ENCODE measurements at regions not wholly inside any gene's neighbourhood (a gene's known extent, or its start where the extent isn't known, plus 50 kb on each side); places are given as distances from the start of the nearest gene placed in this dataset.
A peak's percentile ranks its signal among the peaks of the same experiment; 100 is the strongest.

DNA sequence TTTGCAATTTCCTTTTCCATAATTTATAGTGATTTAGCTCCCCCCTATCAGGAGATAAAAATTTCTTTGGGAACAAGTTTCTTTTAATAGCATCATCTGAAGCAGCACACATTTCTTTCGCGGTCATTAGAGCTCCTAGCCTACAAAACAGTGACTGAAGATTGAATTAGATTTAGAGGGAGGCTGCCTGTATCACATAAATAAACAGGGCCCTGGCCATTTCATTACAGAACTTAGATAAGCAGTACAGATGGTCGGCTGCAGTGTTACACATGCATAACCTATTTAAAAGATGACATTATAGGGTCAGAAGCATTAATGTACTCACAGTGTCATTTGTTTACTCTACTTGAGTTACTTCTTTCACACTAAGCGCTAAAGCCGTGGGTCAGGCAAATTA, 81.4 kb upstream of the SLC25A26 start:
- peak; percentile 38; the same call in 1 of the 3 replicates for ATAC-seq
- no peak for TF ChIP-seq ZNF8 (CRISPR knock-in tag; IDR thresholded peaks at IDR 0.05)
- TF ChIP-seq, protein P1, sequence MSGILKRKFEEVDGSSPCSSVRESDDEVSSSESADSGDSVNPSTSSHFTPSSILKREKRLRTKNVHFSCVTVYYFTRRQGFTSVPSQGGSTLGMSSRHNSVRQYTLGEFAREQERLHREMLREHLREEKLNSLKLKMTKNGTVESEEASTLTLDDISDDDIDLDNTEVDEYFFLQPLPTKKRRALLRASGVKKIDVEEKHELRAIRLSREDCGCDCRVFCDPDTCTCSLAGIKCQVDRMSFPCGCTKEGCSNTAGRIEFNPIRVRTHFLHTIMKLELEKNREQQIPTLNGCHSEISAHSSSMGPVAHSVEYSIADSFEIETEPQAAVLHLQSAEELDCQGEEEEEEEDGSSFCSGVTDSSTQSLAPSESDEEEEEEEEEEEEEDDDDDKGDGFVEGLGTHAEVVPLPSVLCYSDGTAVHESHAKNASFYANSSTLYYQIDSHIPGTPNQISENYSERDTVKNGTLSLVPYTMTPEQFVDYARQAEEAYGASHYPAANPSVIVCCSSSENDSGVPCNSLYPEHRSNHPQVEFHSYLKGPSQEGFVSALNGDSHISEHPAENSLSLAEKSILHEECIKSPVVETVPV (CRISPR knock-in tag; IDR thresholded peaks at IDR 0.05): 0 out of 2 replicates have a peak, but pooled peaks have one; percentile 17
- TF ChIP-seq ZFP30 (CRISPR knock-in tag; IDR thresholded peaks at IDR 0.05): no peak
- no peak; the same call in 1 of the 2 replicates for TF ChIP-seq CSDC2 (CRISPR knock-in tag; IDR thresholded peaks at IDR 0.05)
- TF ChIP-seq, protein P2, sequence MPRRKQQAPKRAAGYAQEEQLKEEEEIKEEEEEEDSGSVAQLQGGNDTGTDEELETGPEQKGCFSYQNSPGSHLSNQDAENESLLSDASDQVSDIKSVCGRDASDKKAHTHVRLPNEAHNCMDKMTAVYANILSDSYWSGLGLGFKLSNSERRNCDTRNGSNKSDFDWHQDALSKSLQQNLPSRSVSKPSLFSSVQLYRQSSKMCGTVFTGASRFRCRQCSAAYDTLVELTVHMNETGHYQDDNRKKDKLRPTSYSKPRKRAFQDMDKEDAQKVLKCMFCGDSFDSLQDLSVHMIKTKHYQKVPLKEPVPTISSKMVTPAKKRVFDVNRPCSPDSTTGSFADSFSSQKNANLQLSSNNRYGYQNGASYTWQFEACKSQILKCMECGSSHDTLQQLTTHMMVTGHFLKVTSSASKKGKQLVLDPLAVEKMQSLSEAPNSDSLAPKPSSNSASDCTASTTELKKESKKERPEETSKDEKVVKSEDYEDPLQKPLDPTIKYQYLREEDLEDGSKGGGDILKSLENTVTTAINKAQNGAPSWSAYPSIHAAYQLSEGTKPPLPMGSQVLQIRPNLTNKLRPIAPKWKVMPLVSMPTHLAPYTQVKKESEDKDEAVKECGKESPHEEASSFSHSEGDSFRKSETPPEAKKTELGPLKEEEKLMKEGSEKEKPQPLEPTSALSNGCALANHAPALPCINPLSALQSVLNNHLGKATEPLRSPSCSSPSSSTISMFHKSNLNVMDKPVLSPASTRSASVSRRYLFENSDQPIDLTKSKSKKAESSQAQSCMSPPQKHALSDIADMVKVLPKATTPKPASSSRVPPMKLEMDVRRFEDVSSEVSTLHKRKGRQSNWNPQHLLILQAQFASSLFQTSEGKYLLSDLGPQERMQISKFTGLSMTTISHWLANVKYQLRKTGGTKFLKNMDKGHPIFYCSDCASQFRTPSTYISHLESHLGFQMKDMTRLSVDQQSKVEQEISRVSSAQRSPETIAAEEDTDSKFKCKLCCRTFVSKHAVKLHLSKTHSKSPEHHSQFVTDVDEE (CRISPR knock-in tag; IDR thresholded peaks at IDR 0.05): peak; percentile 94
- TF ChIP-seq ISL1 (CRISPR knock-in tag; IDR thresholded peaks at IDR 0.05): peak; percentile 86
- TF ChIP-seq, protein P3, sequence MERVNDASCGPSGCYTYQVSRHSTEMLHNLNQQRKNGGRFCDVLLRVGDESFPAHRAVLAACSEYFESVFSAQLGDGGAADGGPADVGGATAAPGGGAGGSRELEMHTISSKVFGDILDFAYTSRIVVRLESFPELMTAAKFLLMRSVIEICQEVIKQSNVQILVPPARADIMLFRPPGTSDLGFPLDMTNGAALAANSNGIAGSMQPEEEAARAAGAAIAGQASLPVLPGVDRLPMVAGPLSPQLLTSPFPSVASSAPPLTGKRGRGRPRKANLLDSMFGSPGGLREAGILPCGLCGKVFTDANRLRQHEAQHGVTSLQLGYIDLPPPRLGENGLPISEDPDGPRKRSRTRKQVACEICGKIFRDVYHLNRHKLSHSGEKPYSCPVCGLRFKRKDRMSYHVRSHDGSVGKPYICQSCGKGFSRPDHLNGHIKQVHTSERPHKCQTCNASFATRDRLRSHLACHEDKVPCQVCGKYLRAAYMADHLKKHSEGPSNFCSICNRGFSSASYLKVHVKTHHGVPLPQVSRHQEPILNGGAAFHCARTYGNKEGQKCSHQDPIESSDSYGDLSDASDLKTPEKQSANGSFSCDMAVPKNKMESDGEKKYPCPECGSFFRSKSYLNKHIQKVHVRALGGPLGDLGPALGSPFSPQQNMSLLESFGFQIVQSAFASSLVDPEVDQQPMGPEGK (CRISPR knock-in tag; IDR thresholded peaks at IDR 0.05; ENCODE audit: borderline replicate concordance): no peak
- TF ChIP-seq, protein P4, sequence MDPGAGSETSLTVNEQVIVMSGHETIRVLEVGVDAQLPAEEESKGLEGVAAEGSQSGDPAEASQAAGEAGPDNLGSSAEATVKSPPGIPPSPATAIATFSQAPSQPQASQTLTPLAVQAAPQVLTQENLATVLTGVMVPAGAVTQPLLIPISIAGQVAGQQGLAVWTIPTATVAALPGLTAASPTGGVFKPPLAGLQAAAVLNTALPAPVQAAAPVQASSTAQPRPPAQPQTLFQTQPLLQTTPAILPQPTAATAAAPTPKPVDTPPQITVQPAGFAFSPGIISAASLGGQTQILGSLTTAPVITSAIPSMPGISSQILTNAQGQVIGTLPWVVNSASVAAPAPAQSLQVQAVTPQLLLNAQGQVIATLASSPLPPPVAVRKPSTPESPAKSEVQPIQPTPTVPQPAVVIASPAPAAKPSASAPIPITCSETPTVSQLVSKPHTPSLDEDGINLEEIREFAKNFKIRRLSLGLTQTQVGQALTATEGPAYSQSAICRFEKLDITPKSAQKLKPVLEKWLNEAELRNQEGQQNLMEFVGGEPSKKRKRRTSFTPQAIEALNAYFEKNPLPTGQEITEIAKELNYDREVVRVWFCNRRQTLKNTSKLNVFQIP (CRISPR knock-in tag; IDR thresholded peaks at IDR 0.05; ENCODE audit: borderline replicate concordance, low read depth): no peak
- no peak for TF ChIP-seq RARB (CRISPR knock-in tag; IDR thresholded peaks at IDR 0.05)
- TF ChIP-seq, protein P5, sequence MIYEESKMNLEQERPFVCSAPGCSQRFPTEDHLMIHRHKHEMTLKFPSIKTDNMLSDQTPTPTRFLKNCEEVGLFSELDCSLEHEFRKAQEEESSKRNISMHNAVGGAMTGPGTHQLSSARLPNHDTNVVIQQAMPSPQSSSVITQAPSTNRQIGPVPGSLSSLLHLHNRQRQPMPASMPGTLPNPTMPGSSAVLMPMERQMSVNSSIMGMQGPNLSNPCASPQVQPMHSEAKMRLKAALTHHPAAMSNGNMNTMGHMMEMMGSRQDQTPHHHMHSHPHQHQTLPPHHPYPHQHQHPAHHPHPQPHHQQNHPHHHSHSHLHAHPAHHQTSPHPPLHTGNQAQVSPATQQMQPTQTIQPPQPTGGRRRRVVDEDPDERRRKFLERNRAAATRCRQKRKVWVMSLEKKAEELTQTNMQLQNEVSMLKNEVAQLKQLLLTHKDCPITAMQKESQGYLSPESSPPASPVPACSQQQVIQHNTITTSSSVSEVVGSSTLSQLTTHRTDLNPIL (CRISPR knock-in tag; IDR thresholded peaks at IDR 0.05; ENCODE audit: low read depth): no peak
- 0 out of 2 replicates have a peak, but pooled peaks have one; percentile 32 for TF ChIP-seq ARNTL (CRISPR knock-in tag; IDR thresholded peaks at IDR 0.05; ENCODE audit: borderline replicate concordance, low read depth)
- peak; percentile 55; the same call in 1 of the 2 replicates for TF ChIP-seq SNAI2 (CRISPR knock-in tag; IDR thresholded peaks at IDR 0.05)
- no peak for TF ChIP-seq BACH2 (CRISPR knock-in tag; IDR thresholded peaks at IDR 0.05; ENCODE audit: borderline replicate concordance)
- 0 out of 2 replicates have a peak, but pooled peaks have one; percentile 30 for TF ChIP-seq GLIS3 (CRISPR knock-in tag; IDR thresholded peaks at IDR 0.05)
- no peak for TF ChIP-seq ZFP3 (CRISPR knock-in tag; IDR thresholded peaks at IDR 0.05)
- TF ChIP-seq ESRRG (CRISPR knock-in tag; IDR thresholded peaks at IDR 0.05): 0 out of 2 replicates have a peak, but pooled peaks have one; percentile 6
- TF ChIP-seq PPARA (CRISPR knock-in tag; IDR thresholded peaks at IDR 0.05; ENCODE audit: borderline replicate concordance): 0 out of 2 replicates have a peak, but pooled peaks have one; percentile 18
- peak; percentile 99 for TF ChIP-seq TCF4 (CRISPR knock-in tag; IDR thresholded peaks at IDR 0.05; ENCODE audit: borderline replicate concordance)
- no peak for TF ChIP-seq OSR1 (CRISPR knock-in tag; IDR thresholded peaks at IDR 0.05)
- no peak for TF ChIP-seq TOX (CRISPR knock-in tag; IDR thresholded peaks at IDR 0.05; ENCODE audit: borderline replicate concordance)
- peak; percentile 49; the same call in 1 of the 2 replicates for TF ChIP-seq ZNF70 (CRISPR knock-in tag; IDR thresholded peaks at IDR 0.05)
- TF ChIP-seq ZC3H10 (CRISPR knock-in tag; IDR thresholded peaks at IDR 0.05): no peak
- TF ChIP-seq ZNF565 (CRISPR knock-in tag; conservative IDR thresholded peaks at IDR 0.05; ENCODE audit: low read depth): 0 out of 2 replicates have a peak, but pooled peaks have one; percentile 10
